ENCODE measurements at regions not wholly inside any gene's neighbourhood (a gene's known extent, or its start where the extent isn't known, plus 50 kb on each side); places are given as distances from the start of the nearest gene placed in this dataset.

GRCh38 chr18:47710451-47710850, 220.0 kb downstream of the SMAD2 start (continued):
- no peak for TF ChIP-seq ZMIZ1 (IDR thresholded peaks at IDR 0.05; ENCODE audit: low read depth in 2 of 2, low read length in 2 of 2)

GRCh38 chr18:47709556-47709955, 220.9 kb downstream of the SMAD2 start:
- DNase-seq (ENCODE audit: extremely low read depth in 1 of 4, low spot score in 3 of 4) (no peak), ATAC-seq (no peak), FAIRE-seq (no peak)
- no peaks in the 10 kb centered on the region for H3K36me3 ChIP-seq (ENCODE audit: control insufficient read depth, insufficient read depth, low read length)
- ChIA-PET CTCF (ENCODE audit: low intra/inter-chr PET ratio) (no interaction called here), POLR2A (no interaction called here)
- no peak overlapping the region for H3K4me3 ChIP-seq
- no peaks in the 10 kb centered on the region for H3K27me3 ChIP-seq (ENCODE audit: control insufficient read depth in 2 of 2, insufficient read depth in 2 of 2, low read length in 2 of 2)
- H3K9me1 ChIP-seq (ENCODE audit: control insufficient read depth, insufficient read depth, low read length), result no peaks in the 10 kb centered on the region
- no peaks in the 10 kb centered on the region for H3K79me2 ChIP-seq (ENCODE audit: control insufficient read depth, insufficient read depth, low read length)
- H4K20me1 ChIP-seq (replicated peaks; ENCODE audit: control insufficient read depth, insufficient read depth, low read length), result no peaks in the 10 kb centered on the region
- no peak overlapping the region for H3K27ac ChIP-seq (ENCODE audit: extremely low read depth, low read depth, low read length)
- no peaks in the 10 kb centered on the region for H3K9me3 ChIP-seq (replicated peaks; ENCODE audit: control insufficient read depth, insufficient read depth, low read depth, low read length)
- intact Hi-C loops (cut with micrococcal nuclease), result no loop called here
- in situ Hi-C loops (cut with MboI), result no loop called here
- BruUV-seq (replicated peaks), result no TSS peak
- H3K4me2 ChIP-seq (ENCODE audit: insufficient read depth, low read length), result no peak overlapping the region
- H3K4me1 ChIP-seq (replicated peaks in 1 of 2; ENCODE audit: control insufficient read depth in 2 of 2, insufficient read depth in 2 of 2, low read length in 2 of 2), result no peaks in the 10 kb centered on the region
- no peak overlapping the region for H3K9ac ChIP-seq (ENCODE audit: insufficient read depth in 1 of 2, low read depth in 2 of 2, low read length in 2 of 2)
- WGBS (ENCODE audit: insufficient coverage, low coverage, missing lambda C conversion rate), result 0% methylated on average over 4 of the region's 4 CpGs
- no peak overlapping the region for H2AFZ ChIP-seq (ENCODE audit: low read depth, low read length)
- TF ChIP-seq ARID3B (CRISPR knock-in tag; IDR thresholded peaks at IDR 0.05; ENCODE audit: borderline replicate concordance) (no peak), NFIC (IDR thresholded peaks at IDR 0.05) (no peak), WHSC1 (IDR thresholded peaks at IDR 0.05; ENCODE audit: low read length) (no peak), TEAD4 (IDR thresholded peaks at IDR 0.05; ENCODE audit: low read length) (no peak), TEAD4 (CRISPR knock-in tag; IDR thresholded peaks at IDR 0.05; ENCODE audit: borderline replicate concordance) (no peak), MAFK (IDR thresholded peaks at IDR 0.05; ENCODE audit: low read length) (no peak), ZNF75A (CRISPR knock-in tag; IDR thresholded peaks at IDR 0.05) (no peak), HNRNPLL (IDR thresholded peaks at IDR 0.05; ENCODE audit: low read depth, low read length, poor library complexity, severe bottlenecking) (no peak), GTF2E2 (tag; IDR thresholded peaks at IDR 0.05) (no peak), TBL1XR1 (IDR thresholded peaks at IDR 0.05; ENCODE audit: low read length in 2 of 2) (no peak), TCFL5 (CRISPR knock-in tag; conservative IDR thresholded peaks at IDR 0.05) (no peak), ZNF717 (CRISPR knock-in tag; IDR thresholded peaks at IDR 0.05) (no peak), SIN3A (IDR thresholded peaks at IDR 0.05; ENCODE audit: borderline replicate concordance in 2 of 2, control insufficient read depth in 1 of 2, low read depth in 2 of 2, low read length in 2 of 2) (no peak), ZNF316 (IDR thresholded peaks at IDR 0.05) (no peak), SIN3B (IDR thresholded peaks at IDR 0.05; ENCODE audit: low read depth) (no peak)

All from K562 (cell line).